NCI-H146 (cell line): ENCODE measurements at regions not wholly inside any gene's neighbourhood (a gene's known extent, or its start where the extent isn't known, plus 50 kb on each side); places are given as distances from the start of the nearest gene placed in this dataset.
"Not testable (repeated sequence)": the region's sequence is repeated elsewhere in the genome, so short reads cannot be mapped to it uniquely, and the experiment has no call there.

Source experiments
- DNase-seq: peaks from one replicate; lab custom pipeline; 2025; lab: John Stamatoyannopoulos, UW

GRCh38 chr16:73113336-73113735 lies 65.4 kb upstream of the ZFHX3 start:
- DNase-seq, result no peak

- DNase-seq, result no peak
Observed at GRCh38 chr16:73108195-73108963, 60.5 kb upstream of the ZFHX3 start.

GRCh38 chr16:73107371-73107770 lies 59.4 kb upstream of the ZFHX3 start:
- DNase-seq, result no peak

GRCh38 chr16:73106329-73107034 lies 58.6 kb upstream of the ZFHX3 start:
- no peak for DNase-seq

GRCh38 chr16:73101568-73101967 lies 53.6 kb upstream of the ZFHX3 start:
- no peak for DNase-seq

- not testable (repeated sequence) for DNase-seq
Observed at GRCh38 chr16:73099601-73100000, 51.7 kb upstream of the ZFHX3 start.
